NCI-H526 treated with DMSO at 0.1 percent for 48 hours (cell line): ENCODE measurements at regions not wholly inside any gene's neighbourhood (a gene's known extent, or its start where the extent isn't known, plus 50 kb on each side); places are given as distances from the start of the nearest gene placed in this dataset.
"Not testable (repeated sequence)": the region's sequence is repeated elsewhere in the genome, so short reads cannot be mapped to it uniquely, and the experiment has no call there.

Experiments
- DNase-seq: peaks from one replicate; lab custom pipeline; 2025; lab: John Stamatoyannopoulos, UW

GRCh38 chr13:61358599-61358998 lies 57.0 kb downstream of the PCDH20 start:
- DNase-seq: no peak

GRCh38 chr13:61350341-61350740 lies 65.3 kb downstream of the PCDH20 start:
- DNase-seq: no peak

GRCh38 chr13:61339054-61339621 lies 76.5 kb downstream of the PCDH20 start:
- no peak for DNase-seq

GRCh38 chr13:61316647-61317046 lies 99.0 kb downstream of the PCDH20 start:
- no peak for DNase-seq

GRCh38 chr13:61294467-61295191 lies 121.0 kb downstream of the PCDH20 start:
- no peak for DNase-seq

- no peak for DNase-seq
These were observed 129.4 kb downstream of the PCDH20 start for GRCh38 chr13:61286148-61286745.

- no peak for DNase-seq
These were observed 137.9 kb downstream of the PCDH20 start for GRCh38 chr13:61277586-61278276.

- DNase-seq: no peak
These were observed 138.6 kb downstream of the PCDH20 start for GRCh38 chr13:61277088-61277487.

GRCh38 chr13:61276401-61276800 lies 139.2 kb downstream of the PCDH20 start:
- no peak for DNase-seq

- no peak for DNase-seq
These were observed 139.9 kb downstream of the PCDH20 start for GRCh38 chr13:61275736-61276135.

GRCh38 chr13:61275251-61275650 lies 140.4 kb downstream of the PCDH20 start:
- no peak for DNase-seq

GRCh38 chr13:61266896-61267295 lies 148.8 kb downstream of the PCDH20 start:
- DNase-seq: not testable (repeated sequence)

GRCh38 chr13:61261746-61262472 lies 153.7 kb downstream of the PCDH20 start:
- DNase-seq: no peak

GRCh38 chr13:61258185-61258584 lies 157.5 kb downstream of the PCDH20 start:
- no peak for DNase-seq

GRCh38 chr13:61255040-61255796 lies 160.4 kb downstream of the PCDH20 start:
- DNase-seq: no peak

GRCh38 chr13:61253105-61253877 lies 162.4 kb downstream of the PCDH20 start:
- DNase-seq: no peak

- DNase-seq: no peak
These were observed 163.4 kb downstream of the PCDH20 start for GRCh38 chr13:61252213-61252612.

- no peak for DNase-seq
These were observed 168.3 kb downstream of the PCDH20 start for GRCh38 chr13:61247149-61247936.

GRCh38 chr13:61246351-61246750 lies 169.3 kb downstream of the PCDH20 start:
- DNase-seq: no peak

- DNase-seq: no peak
These were observed 200.0 kb downstream of the PCDH20 start for GRCh38 chr13:61215601-61216000.
